Colonic mucosa (tissue), 4 donors: ENCODE measurements at regions not wholly inside any gene's neighbourhood (a gene's known extent, or its start where the extent isn't known, plus 50 kb on each side); places are given as distances from the start of the nearest gene placed in this dataset.

Experiments
- DNase-seq: peaks from one replicate; pipeline ENCODE4 v3.0.0-alpha.2; 2020
- H3K27ac ChIP-seq: fragments of 200-600 bp; one replicate; pipeline ENCODE4 v1.8.0; 2021
- H3K27me3 ChIP-seq: fragments of 200-600 bp; one replicate; pipeline ENCODE4 v1.8.0; 2021
- H3K36me3 ChIP-seq: fragments of 200-600 bp; one replicate; pipeline ENCODE4 v1.8.0; 2021
- H3K4me1 ChIP-seq: fragments of 200-600 bp; one replicate; pipeline ENCODE4 v1.8.0; 2021; ENCODE audit warnings: mild to moderate bottlenecking
- H3K4me3 ChIP-seq: fragments of 200-600 bp; one replicate; pipeline ENCODE4 v1.8.0; 2021
- H3K9ac ChIP-seq, 2 donors: one replicate each; pipeline ENCODE4 v1.7.0; 2013; ENCODE audit warnings: control low read depth in 2 of 2, low read depth in 2 of 2, low read length in 2 of 2
- H3K9me3 ChIP-seq: fragments of 200-600 bp; one replicate; pipeline ENCODE4 v1.8.0; 2021
- CTCF ChIP-seq: fragments of 200-600 bp; IDR thresholded peaks from one replicate; pipeline ENCODE4 v1.8.0; 2022; ENCODE audit warnings: antibody characterized with exemption, mild to moderate bottlenecking
- intact Hi-C: fragments of 100-400 bp; cut with DNase I; formaldehyde crosslinking; loops from one replicate; pipeline ENCODE4 v1.14.1; 2022
- donor health status: healthy.
- donor health status: DM: no; HTN: no; CAD: no.
- donor health status: DM: no; HTN: no; CAD: no.

GRCh38 chr20:60070791-60071190 lies 112.6 kb downstream of the CDH26 start:
- no peak overlapping the region for H3K27ac ChIP-seq
- H3K27me3 ChIP-seq = no peaks in the 10 kb centered on the region
- intact Hi-C loops = no loop called here
- no peak overlapping the region for H3K4me3 ChIP-seq
- H3K4me1 ChIP-seq = no peaks in the 10 kb centered on the region
- TF ChIP-seq CTCF = no peak
- H3K9ac ChIP-seq = no peak overlapping the region
- no peak for DNase-seq
- no peaks in the 10 kb centered on the region for H3K9me3 ChIP-seq
- H3K36me3 ChIP-seq = no peaks in the 10 kb centered on the region

GRCh38 chr20:60071965-60072364 lies 113.7 kb downstream of the CDH26 start:
- intact Hi-C loops = no loop called here
- no peak overlapping the region for H3K4me3 ChIP-seq
- H3K4me1 ChIP-seq = no peaks in the 10 kb centered on the region
- H3K9ac ChIP-seq = no peak overlapping the region
- H3K36me3 ChIP-seq = no peaks in the 10 kb centered on the region
- no peak for TF ChIP-seq CTCF
- no peaks in the 10 kb centered on the region for H3K9me3 ChIP-seq
- no peaks in the 10 kb centered on the region for H3K27me3 ChIP-seq
- no peak for DNase-seq
- no peak overlapping the region for H3K27ac ChIP-seq

GRCh38 chr20:60073086-60073485 lies 114.9 kb downstream of the CDH26 start:
- Histone ChIP-seq H3K4me1 (no peaks in the 10 kb centered on the region), H3K9me3 (no peaks in the 10 kb centered on the region), H3K36me3 (no peaks in the 10 kb centered on the region), H3K9ac (no peak overlapping the region), H3K27me3 (no peaks in the 10 kb centered on the region), H3K27ac (no peak overlapping the region), H3K4me3 (no peak overlapping the region)
- DNase-seq = no peak
- intact Hi-C loops = no loop called here
- TF ChIP-seq CTCF = no peak

GRCh38 chr20:60073504-60073903 lies 115.3 kb downstream of the CDH26 start:
- Histone ChIP-seq H3K4me3 (no peak overlapping the region), H3K9ac (no peak overlapping the region), H3K4me1 (no peaks in the 10 kb centered on the region), H3K9me3 (no peaks in the 10 kb centered on the region), H3K36me3 (no peaks in the 10 kb centered on the region), H3K27me3 (no peaks in the 10 kb centered on the region), H3K27ac (no peak overlapping the region)
- no peak for DNase-seq
- no peak for TF ChIP-seq CTCF
- intact Hi-C loops = no loop called here

- Histone ChIP-seq H3K9me3 (no peaks in the 10 kb centered on the region), H3K9ac (no peak overlapping the region), H3K4me1 (no peaks in the 10 kb centered on the region), H3K27ac (no peak overlapping the region), H3K36me3 (no peaks in the 10 kb centered on the region), H3K27me3 (no peaks in the 10 kb centered on the region), H3K4me3 (no peak overlapping the region)
- intact Hi-C loops = no loop called here
- no peak for TF ChIP-seq CTCF
- DNase-seq = no peak
Measured at GRCh38 chr20:60074276-60074675, 116.1 kb downstream of the CDH26 start.
